A673 (cell line): ENCODE measurements at regions not wholly inside any gene's neighbourhood (a gene's known extent, or its start where the extent isn't known, plus 50 kb on each side); places are given as distances from the start of the nearest gene placed in this dataset.

Experiments
- EZH2 ChIP-seq: fragments of 200-600 bp; sonication (generic); IDR thresholded peaks from 2 replicates; pipeline ENCODE4 v1.6.1; 2017; ENCODE audit warnings: borderline replicate concordance, low read depth, mild to moderate bottlenecking, mixed read lengths, antibody characterized with exemption, low read length; ENCODE audit not compliant: poor library complexity, severe bottlenecking
- TF ChIP-seq, protein P1 (sequence below): fragments of 300-800, 200-600 bp; sonication (generic); conservative IDR thresholded peaks from 2 replicates; pipeline ENCODE4 v1.5.1; 2017; ENCODE audit warnings: low read depth, mild to moderate bottlenecking, antibody characterized with exemption, low read length, moderate library complexity, mixed read lengths

DNA sequence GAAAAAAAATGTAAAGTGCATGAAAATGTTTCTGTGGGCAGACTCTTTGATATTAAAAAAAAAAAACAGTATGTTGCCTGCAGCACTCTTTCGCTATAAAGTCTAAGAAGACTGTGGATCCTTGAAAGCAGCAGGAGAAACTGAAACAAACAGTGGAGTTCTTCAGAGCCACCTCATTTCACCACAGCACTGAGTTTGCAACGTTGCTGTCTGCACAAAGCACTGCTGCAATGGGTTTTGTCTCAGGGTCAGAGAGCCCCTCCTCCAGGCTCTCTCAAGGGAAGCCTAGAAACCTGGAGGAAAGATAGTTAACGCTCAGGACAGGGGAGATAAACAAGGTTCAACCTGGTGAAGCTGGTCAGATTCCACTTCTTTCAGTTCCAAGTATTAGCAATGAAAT lies 248.7 kb downstream of the EFNB2 start:
- TF ChIP-seq, protein P1, sequence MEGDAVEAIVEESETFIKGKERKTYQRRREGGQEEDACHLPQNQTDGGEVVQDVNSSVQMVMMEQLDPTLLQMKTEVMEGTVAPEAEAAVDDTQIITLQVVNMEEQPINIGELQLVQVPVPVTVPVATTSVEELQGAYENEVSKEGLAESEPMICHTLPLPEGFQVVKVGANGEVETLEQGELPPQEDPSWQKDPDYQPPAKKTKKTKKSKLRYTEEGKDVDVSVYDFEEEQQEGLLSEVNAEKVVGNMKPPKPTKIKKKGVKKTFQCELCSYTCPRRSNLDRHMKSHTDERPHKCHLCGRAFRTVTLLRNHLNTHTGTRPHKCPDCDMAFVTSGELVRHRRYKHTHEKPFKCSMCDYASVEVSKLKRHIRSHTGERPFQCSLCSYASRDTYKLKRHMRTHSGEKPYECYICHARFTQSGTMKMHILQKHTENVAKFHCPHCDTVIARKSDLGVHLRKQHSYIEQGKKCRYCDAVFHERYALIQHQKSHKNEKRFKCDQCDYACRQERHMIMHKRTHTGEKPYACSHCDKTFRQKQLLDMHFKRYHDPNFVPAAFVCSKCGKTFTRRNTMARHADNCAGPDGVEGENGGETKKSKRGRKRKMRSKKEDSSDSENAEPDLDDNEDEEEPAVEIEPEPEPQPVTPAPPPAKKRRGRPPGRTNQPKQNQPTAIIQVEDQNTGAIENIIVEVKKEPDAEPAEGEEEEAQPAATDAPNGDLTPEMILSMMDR = no peak
- no peak for TF ChIP-seq EZH2
